A673 (cell line): ENCODE measurements at regions not wholly inside any gene's neighbourhood (a gene's known extent, or its start where the extent isn't known, plus 50 kb on each side); places are given as distances from the start of the nearest gene placed in this dataset.

Source experiments
- BruUV-seq: library from RNA; stranded (reverse); fragments of 400-500 nt; replicated peaks from 2 replicates; lab custom pipeline; 2021; lab: Mats Ljungman, UMichigan
- CTCF ChIA-PET: fragments of 300-600 bp; sonication (Branson Sonifier 250); formaldehyde crosslinking; loops from one replicate; lab custom pipeline; 2022; ENCODE audit warnings: antibody characterized with exemption; lab: Charles Lee
- POLR2A ChIA-PET: fragments of 300-600 bp; sonication (Branson Sonifier 250); formaldehyde crosslinking; loops from one replicate; lab custom pipeline; 2022; ENCODE audit warnings: antibody characterized with exemption; ENCODE audit not compliant: low non-redundant PET; lab: Charles Lee
- DNase-seq: peaks from one replicate; pipeline ENCODE4 v3.0.0-alpha.2; 2015; ENCODE audit warnings: low spot score
- H3K27ac ChIP-seq: fragments of 200-600 bp; sonication (generic); 2 replicates; pipeline ENCODE4 v1.5.1; 2016; ENCODE audit warnings: mixed run types, low read depth, mild to moderate bottlenecking, mixed read lengths, antibody characterized with exemption, low read length; ENCODE audit not compliant: poor library complexity, severe bottlenecking
- H3K27me3 ChIP-seq: fragments of 200-600 bp; sonication (generic); replicated peaks from 2 replicates; pipeline ENCODE4 v1.6.1; 2017; ENCODE audit warnings: mixed run types, low read depth, mild to moderate bottlenecking, mixed read lengths, antibody characterized with exemption, low read length; ENCODE audit not compliant: insufficient read depth, poor library complexity
- H3K36me3 ChIP-seq: fragments of 200-600 bp; sonication (generic); 2 replicates; pipeline ENCODE4 v1.6.1; 2016; ENCODE audit warnings: mixed run types, mild to moderate bottlenecking, mixed read lengths, antibody characterized with exemption, low read length; ENCODE audit not compliant: insufficient read depth, poor library complexity, severe bottlenecking
- H3K4me1 ChIP-seq: fragments of 200-600 bp; sonication (generic); 2 replicates; pipeline ENCODE4 v1.6.1; 2017; ENCODE audit warnings: mixed run types, mild to moderate bottlenecking, mixed read lengths, antibody characterized with exemption, low read length; ENCODE audit not compliant: insufficient read depth, poor library complexity, severe bottlenecking
- H3K4me3 ChIP-seq: fragments of 200-600 bp; sonication (generic); 2 replicates; pipeline ENCODE4 v1.5.1; 2016; ENCODE audit warnings: low read depth, mixed run types, mild to moderate bottlenecking, mixed read lengths, low read length; ENCODE audit not compliant: poor library complexity, severe bottlenecking
- H3K9me3 ChIP-seq: fragments of 200-600 bp; sonication (generic); 2 replicates; pipeline ENCODE4 v1.6.1; 2016; ENCODE audit warnings: mixed run types, low read depth, mild to moderate bottlenecking, mixed read lengths, antibody characterized with exemption, low read length; ENCODE audit not compliant: poor library complexity, severe bottlenecking
- EZH2 ChIP-seq: fragments of 200-600 bp; sonication (generic); IDR thresholded peaks from 2 replicates; pipeline ENCODE4 v1.6.1; 2017; ENCODE audit warnings: borderline replicate concordance, low read depth, mild to moderate bottlenecking, mixed read lengths, antibody characterized with exemption, low read length; ENCODE audit not compliant: poor library complexity, severe bottlenecking
- intact Hi-C: fragments of 100-400 bp; cut with micrococcal nuclease; formaldehyde crosslinking; loops from one replicate; pipeline ENCODE4 v1.10.0; 2022; ENCODE audit not compliant: unreplicated experiment
- TF ChIP-seq, protein P1 (sequence below): fragments of 300-800, 200-600 bp; sonication (generic); conservative IDR thresholded peaks from 2 replicates; pipeline ENCODE4 v1.5.1; 2017; ENCODE audit warnings: low read depth, mild to moderate bottlenecking, antibody characterized with exemption, low read length, moderate library complexity, mixed read lengths

- ChIA-PET POLR2A (no interaction called here), CTCF (no interaction called here)
- BruUV-seq: no TSS peak
Observed at GRCh38 chr21:20522611-20523010, 475.6 kb upstream of the NCAM2 start.

DNA sequence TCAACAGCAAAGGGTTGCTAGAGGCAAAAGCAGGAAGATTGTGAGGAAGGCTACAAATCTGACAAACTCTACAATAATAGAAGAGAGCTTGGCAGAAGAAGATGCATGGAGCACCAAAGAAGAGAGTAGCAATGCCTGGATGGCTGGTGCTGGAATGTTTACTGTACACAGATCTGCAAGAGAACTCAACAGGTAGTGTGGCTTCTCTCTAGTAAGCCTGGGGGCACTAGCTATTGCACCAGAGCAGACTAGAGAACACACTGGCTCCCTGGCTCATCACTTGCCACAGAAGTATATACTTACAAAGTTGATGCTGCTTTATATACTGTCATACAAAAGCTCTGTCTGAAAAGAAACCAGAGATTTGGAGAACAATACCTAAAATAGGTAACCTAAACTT, 475.0 kb upstream of the NCAM2 start:
- no peak for DNase-seq
- Histone ChIP-seq H3K27me3 (no peaks in the 10 kb centered on the region), H3K27ac (no peak overlapping the region), H3K36me3 (no peaks in the 10 kb centered on the region), H3K4me1 (no peaks in the 10 kb centered on the region), H3K9me3 (no peaks in the 10 kb centered on the region), H3K4me3 (no peak overlapping the region)
- TF ChIP-seq, protein P1, sequence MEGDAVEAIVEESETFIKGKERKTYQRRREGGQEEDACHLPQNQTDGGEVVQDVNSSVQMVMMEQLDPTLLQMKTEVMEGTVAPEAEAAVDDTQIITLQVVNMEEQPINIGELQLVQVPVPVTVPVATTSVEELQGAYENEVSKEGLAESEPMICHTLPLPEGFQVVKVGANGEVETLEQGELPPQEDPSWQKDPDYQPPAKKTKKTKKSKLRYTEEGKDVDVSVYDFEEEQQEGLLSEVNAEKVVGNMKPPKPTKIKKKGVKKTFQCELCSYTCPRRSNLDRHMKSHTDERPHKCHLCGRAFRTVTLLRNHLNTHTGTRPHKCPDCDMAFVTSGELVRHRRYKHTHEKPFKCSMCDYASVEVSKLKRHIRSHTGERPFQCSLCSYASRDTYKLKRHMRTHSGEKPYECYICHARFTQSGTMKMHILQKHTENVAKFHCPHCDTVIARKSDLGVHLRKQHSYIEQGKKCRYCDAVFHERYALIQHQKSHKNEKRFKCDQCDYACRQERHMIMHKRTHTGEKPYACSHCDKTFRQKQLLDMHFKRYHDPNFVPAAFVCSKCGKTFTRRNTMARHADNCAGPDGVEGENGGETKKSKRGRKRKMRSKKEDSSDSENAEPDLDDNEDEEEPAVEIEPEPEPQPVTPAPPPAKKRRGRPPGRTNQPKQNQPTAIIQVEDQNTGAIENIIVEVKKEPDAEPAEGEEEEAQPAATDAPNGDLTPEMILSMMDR: no peak
- TF ChIP-seq EZH2: no peak
- ChIA-PET POLR2A (no interaction called here), CTCF (no interaction called here)
- intact Hi-C loops: no loop called here
- BruUV-seq: no TSS peak

More at GRCh38 chr21:20522611-20523010, 475.6 kb upstream of the NCAM2 start:
- Histone ChIP-seq H3K27me3 (no peaks in the 10 kb centered on the region), H3K4me3 (no peak overlapping the region), H3K36me3 (no peaks in the 10 kb centered on the region), H3K27ac (no peak overlapping the region), H3K4me1 (no peaks in the 10 kb centered on the region), H3K9me3 (no peaks in the 10 kb centered on the region)
- intact Hi-C loops: no loop called here
- DNase-seq: no peak
- TF ChIP-seq, protein P1: no peak
- TF ChIP-seq EZH2: no peak

DNA sequence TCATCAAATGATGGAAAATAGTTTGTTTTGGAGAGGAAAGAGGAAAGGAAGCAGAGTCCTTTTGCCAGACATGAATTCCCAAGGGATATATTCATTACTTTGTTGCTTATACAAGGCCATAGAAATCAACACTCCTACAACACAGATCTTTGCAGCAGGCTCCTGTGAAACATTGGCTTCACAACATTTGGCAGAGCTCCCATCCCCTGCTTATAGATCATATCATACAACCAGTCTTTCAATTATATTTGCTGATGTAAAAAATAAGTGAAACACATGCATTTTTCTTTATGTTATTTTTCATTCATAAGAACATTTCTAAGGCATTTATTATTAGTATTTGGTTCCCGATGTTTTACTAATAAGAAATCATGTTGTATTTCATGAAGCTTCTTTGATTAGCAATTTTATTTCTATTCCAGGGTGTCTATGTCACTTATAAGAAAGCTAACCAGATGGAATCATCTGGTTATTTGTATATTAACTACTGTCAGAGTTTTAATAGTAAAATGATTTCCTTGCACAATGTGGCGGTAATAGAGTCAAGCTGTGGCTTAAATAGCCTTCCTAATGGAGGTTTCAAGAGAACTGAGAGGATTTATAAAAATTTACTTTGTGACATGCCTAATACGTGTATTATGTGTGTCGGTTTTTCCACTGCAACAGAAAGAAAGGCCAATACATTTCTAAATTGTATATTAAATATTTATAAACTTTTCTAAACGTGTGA, 470.3 kb upstream of the NCAM2 start:
- Histone ChIP-seq H3K36me3 (no peaks in the 10 kb centered on the region), H3K4me1 (no peaks in the 10 kb centered on the region), H3K9me3 (no peaks in the 10 kb centered on the region), H3K27ac (no peak overlapping the region), H3K27me3 (no peaks in the 10 kb centered on the region), H3K4me3 (no peak overlapping the region)
- BruUV-seq: no TSS peak
- POLR2A ChIA-PET: no interaction called here
- CTCF ChIA-PET: no interaction called here
- DNase-seq: no peak
- TF ChIP-seq, protein P1: no peak
- TF ChIP-seq EZH2: no peak
- intact Hi-C loops: no loop called here
